ENCODE measurements at regions not wholly inside any gene's neighbourhood (a gene's known extent, or its start where the extent isn't known, plus 50 kb on each side); places are given as distances from the start of the nearest gene placed in this dataset.
A peak's percentile ranks its signal among the peaks of the same experiment; 100 is the strongest.

DNA sequence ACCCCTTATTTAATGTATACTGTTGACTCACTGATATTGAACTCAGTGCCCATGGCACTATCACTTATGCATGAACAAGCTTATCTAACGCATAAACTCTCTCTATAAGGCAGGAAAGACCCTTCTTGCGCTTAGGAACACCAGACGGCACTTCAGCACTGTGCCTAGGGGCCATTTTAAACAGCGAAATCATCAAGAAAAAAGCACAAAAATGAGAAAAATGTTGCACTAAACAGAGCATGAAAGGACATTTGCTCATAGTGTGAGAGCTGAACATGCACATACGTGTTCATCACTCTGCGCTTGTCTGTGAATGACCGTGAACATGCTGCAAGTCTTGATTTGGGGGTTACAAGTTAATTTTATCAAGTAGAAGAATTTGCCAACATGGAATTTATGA lies 109.6 kb downstream of the WDR11 start:
- DNase-seq = no peak

DNA sequence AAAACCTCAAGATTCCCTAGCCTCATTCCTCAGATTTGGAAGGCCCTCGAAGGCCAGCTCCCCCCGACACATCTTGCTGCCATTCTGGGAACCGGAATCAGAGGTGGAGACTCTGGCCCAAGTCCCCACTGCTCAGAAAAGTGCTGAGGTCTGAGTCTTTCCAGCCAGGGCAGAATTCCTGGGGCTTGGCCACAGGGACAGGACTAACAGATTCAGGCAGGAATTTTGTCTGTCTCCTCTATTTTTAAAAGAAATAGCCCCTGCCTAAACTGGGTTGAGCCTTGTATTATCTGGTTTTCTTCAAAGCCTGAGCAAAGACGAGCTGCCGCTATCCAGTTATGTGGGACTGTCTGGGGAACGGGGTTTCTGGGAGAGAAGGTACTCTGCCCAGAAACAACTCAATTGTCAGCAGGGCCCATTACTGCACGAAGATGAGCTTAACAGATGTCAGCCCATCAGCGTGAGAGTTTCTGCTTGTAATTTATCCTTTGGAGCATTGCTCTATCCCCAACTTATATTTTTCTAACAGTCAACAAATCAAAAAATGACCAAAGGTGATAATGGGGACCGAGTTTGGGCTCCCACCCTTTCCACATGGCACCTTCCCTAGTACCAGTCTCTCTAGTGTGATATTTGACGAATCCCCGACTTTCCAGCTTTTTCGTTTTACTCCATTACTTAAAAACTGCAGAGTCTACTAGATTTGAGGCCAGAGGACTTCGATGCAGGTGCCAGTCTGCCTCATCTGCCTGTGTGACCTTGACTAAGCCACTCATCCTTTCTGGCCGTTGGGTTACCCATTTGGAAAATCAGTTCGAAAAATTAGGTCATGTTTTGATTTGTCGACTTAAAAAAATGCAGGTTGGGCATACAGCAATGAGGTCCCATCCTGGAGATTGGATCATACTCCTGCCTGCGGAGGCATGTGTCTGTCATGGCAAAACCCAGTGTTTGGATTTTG lies 110.9 kb downstream of the WDR11 start:
- no peak for DNase-seq

DNA sequence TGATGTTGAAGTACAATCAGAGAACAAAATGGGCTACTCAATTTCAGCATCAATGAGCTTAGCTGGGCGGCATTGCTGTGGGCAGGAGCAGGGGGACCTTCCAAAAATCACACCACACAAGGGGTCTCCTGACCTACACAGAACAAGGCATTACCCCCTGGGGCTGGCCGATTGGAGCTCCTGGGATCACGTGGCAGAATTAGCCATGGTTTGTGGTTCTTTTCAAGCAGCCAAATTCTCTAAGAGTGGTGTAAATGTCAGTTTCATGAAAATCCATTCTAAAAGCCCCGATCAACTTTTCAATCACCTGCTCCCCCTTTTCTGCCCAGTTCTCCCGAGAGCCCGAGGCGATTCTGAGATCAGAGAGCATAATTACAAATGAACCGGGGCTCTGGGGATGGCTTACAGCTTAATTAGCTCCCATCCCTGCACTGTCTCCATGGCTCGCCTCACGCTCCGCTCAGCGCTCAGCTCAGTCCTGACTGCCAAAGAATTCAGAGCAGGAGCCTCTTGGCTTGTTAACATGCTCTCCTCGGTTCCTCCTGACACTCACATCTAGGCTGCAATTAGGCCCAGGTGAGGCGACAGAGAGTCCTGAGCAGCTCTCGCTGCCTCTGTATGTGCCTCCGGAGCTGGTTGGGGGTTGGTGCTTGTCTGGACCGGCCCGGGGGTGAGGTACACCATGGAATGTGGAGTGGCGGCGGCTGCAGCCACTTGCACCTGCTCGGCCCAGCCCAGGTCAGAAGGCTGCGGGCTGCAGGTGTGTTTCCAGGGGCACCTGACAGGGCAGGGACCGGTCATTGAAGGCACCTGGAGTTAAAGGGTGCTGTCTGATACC lies 111.8 kb downstream of the WDR11 start:
- no peak for DNase-seq

DNA sequence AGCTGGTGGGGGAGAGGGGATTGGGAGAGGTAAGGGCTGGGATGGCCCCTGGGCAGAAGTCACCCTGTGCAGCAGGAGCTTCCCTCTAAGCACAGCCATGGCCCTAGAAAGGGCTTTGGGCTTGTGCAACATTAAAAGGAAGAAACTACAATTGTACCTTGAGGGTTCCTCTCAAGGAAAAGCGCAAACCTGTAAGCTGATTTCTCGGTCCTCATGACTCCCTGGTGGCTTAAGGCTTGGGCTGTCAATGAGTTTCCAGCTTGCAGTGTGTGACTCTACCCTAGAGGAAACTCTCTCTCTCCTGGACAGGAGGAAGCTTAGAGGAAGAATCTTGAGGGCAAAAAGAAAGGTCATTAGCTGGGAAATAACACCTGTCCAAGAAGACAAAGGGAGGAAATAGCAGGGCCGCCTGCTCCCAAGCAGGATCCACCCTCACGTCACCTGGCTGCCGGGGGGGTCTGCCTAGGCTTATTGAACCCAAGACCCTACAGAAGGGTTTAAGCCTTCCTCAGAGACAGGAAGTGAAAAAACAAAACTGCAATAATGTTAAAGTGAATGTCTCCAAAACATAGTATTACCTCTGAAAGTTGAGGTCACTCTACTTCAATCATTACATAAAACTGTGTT lies 112.5 kb downstream of the WDR11 start:
- no peak for DNase-seq

DNA sequence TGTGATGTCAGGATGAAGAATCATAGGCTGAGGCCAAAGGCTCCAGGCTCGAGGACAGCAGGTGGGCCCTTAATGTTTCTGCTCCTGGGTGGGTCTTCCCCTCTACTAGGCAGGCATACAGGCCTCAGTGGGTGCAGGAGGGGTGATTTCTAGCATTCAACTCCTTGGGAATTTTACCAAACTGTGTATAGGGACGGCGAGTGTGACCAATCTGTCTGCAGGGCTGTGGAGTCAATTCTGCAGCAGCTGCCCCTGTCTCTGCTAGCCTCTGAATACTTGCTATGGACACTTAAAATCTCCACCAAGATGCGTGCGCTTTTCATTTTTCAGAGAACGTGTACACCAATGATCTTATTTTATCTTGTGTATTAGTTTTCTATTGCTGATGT lies 115.5 kb downstream of the WDR11 start:
- DNase-seq = no peak

DNA sequence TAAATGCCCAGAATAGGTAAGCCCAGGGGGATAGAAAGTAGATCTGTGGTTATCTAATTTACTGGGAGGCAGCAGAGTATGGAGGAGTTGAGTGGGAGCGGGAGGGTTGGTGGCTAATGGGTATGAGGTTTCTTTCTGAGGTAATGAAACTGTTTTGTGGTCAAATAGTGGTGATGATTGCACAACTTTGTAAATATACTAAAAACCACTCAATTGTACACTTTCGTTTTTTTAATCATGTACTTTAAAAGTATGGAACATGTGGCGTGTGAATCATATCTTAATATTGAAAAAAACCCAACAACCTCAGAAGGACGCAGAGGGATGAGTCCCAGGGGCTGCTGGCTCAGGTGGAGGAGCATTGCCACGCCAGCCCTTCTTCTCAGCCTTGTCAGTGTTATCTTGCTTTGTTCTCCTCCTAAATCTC lies 118.1 kb downstream of the WDR11 start:
- DNase-seq = peak; percentile 48

DNA sequence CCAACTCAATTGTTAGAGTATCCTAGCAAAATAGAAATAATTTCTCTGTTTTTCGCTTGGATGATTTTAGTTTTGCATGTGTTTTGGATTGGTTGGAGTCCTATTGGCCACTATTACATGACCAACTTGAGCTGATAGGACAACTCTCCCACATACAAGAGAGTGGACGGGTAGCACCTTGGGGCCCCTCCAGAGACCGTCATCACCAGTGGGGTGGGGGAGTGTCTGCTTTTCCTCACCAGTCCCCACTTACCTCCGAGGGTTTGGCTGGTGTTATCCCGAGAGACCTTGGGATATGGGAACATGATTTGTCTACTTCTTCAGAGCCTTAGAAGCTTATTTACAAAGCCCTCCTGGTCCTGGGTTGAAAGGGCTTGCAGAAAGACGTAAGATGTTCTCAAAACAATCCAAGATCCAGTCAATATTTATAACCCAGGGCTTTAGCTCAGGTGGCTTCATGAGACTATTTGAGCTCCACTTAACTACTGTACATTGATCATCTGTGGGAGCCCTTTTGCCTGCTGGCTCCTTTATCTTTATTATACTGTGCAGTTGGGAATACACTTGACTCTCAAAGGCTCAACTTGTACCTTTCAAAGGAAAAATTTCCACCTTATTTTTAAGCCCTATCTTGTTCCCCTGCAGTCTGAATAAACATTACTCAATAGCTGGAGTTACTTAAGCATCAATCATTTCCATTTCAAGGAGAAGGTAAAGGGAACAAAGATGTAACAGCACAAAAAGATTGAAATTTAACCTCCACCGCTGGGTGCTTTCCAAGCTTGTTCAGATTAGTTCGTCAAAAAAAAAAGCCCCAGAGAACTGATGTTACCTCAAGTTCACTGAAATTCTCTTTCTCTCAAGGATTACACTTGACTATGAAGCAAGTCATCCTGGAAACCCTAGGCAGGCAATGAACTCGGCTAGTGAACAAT lies 119.7 kb downstream of the WDR11 start:
- DNase-seq = no peak

DNA sequence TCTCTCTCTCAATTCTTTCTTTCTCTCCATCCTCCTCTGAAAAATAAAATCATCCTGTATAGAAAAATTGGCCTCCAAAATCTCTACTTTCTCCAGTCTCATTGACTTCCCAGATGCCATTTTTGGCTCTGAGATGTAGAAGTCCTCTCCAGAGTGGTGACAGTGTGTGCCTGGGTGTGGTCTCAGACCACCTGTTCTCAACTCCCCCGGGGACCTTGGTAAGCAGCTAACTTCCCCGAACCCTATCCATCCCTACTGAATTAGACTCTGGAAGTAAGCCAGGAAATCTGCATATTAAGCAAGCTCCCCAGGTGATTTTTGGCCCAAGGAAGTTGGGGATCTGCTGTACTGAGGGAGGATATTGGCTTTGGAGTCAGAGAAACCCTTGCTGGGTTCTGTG lies 120.5 kb downstream of the WDR11 start:
- DNase-seq = no peak

DNA sequence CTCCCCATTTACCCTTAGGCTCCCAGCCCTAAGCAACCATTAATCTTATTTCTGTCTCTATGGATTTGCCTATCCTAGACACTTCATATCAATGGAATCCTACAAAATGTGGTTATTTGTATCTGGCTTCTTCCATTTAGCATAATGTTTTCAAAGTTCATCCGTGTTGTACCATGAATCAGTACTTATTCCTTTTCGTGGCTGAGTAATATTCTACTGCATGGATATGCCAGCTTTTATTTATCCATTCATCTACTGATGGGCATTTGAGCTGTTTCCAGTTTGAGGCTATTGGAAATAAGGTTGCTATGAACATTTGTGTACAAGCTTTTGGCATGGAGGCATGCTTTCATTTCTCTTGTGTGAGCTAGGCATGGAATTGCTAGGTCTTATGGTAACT lies 121.1 kb downstream of the WDR11 start:
- no peak for DNase-seq

DNA sequence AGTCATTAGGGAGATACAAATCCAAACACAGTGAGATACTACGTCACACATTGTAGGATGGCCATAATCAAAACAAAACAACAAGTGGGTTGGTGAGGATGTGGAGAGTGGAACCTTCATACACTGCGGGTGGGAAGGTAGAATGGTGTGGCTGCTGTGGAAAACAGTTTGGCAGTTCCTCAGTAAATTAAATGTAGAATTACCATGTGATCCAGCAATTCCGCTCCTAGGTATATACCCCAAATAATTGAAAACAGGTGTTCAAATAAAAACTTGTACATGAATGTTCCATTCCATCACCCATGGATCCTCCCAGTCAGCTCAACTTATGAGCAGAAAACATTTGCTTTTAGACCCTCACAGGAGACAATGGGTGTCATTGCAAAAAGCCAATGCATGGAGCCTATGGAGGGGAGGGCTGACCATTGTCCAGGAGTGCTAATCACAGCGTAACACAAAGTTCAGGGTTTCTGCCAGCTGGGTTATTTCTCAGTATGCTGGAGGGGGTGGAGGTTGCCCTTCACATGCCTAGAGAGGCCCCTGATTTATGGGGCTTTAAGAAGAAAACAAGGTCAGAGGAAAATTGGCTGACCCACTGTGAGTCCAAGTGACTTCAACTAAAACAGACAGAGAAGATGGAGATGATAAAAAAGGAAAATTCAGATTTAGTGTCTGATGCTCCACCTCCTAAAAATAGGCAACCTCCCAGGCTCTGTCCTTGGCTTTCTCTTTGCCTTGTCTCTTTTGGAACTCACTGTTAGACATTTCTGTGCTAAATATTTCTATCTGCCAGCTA lies 124.1 kb downstream of the WDR11 start:
- no peak for DNase-seq

DNA sequence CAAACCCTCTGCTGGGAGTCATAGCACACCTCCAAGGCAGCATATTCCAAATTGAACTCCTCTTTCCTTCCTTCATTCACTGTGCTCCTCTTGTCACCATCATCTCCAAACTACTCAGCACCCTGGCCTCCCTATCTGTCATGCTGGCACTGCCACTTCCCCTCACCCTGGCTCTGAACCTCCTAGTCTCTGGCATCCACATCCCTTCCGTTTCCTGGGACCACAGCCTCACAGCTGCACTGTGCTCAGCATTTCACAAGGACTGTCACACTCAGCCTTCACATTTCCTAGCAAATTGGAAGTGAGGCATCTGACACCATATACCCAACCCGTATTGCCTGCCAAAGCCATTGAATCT lies 124.7 kb downstream of the WDR11 start:
- no peak for DNase-seq

DNA sequence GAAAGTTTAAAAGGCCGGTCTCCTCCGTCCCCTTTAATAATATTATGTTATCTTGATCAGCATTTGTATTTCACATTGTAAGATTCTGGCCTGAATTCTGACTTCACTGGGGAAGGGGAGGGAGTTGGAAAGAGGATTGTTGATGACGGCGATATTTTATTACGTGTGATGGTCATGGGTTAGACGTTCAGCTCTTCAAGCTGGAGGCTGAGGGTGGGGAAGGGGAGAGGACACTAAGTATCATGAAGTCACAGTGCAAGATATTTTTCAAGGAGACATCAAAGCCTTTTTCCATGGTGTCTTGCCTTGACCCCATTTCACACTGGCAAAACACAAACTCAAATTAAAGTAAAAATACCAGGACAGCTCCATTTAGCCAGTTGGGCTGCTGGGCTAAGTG lies 126.7 kb downstream of the WDR11 start:
- no peak for DNase-seq

DNA sequence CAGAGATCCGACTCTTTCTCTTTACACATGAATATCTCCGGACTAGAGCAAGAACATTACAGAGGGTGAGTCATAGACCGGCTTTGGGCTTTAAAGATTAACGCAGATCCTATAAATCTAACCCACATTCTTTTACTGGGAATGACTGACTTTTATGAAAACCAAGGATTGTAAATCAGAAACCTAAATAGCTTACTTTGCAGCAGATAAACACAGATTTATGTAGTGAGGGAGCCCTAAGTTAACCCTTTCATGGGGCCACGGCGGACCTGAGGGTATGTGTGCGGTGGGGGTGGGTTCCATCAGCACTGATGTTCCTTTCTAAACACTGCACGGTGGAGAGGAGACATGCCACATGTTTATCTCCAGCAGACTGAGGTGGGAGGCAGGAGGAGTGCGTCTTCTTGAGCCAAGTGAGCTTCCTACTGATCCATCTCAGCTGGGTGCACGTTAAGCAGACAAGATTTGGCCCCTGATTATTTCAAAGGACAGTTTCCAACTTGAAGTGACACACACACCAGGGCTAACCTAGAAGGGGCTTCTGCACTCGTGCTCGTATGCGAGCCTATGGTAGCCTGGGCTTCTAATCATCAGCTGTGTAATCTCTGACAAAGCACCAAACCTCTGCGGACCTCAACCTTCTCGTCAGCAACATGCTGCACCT lies 127.6 kb downstream of the WDR11 start:
- peak; percentile 83 for DNase-seq

DNA sequence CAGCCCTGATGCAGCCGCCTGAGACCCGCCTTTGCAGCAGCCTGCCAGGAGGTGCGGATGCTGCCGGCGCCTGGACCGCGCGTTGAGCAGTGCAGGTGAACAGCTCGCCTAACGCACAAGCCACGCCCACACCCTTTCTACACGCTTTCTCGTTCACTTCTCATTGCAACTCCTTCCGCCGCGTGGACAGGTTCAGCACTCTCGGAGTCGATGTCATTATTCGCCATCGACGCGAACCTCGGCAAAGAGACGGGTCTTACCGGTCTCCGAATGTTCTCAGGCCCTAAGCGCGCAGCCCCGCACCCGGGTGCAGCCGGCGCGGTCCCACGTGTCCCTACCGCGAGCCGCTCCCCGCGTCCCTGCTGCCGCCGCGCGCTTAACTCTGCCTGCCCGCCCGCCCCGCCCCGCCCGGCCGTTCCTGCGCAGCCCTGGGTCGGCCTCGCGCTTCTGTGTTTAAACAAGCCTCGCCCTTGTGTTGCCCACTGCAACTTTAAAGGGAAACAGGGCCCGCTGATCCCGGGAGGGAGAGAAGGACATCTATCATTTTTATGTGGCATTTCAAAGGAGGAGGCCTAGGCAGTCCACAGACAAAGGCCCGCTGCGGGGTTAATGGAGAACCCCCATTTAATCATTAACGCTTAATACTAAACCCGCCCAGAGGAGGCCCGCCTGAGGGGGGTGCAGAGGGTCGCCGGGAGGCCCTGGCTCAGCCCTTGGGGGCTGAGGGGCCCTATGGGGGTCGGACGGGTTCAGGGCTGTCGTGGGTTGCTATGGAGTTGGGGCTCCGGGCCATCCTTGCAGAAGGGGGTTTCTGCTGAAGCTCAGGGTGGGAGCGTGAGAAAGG lies 128.5 kb downstream of the WDR11 start:
- DNase-seq = no peak

DNA sequence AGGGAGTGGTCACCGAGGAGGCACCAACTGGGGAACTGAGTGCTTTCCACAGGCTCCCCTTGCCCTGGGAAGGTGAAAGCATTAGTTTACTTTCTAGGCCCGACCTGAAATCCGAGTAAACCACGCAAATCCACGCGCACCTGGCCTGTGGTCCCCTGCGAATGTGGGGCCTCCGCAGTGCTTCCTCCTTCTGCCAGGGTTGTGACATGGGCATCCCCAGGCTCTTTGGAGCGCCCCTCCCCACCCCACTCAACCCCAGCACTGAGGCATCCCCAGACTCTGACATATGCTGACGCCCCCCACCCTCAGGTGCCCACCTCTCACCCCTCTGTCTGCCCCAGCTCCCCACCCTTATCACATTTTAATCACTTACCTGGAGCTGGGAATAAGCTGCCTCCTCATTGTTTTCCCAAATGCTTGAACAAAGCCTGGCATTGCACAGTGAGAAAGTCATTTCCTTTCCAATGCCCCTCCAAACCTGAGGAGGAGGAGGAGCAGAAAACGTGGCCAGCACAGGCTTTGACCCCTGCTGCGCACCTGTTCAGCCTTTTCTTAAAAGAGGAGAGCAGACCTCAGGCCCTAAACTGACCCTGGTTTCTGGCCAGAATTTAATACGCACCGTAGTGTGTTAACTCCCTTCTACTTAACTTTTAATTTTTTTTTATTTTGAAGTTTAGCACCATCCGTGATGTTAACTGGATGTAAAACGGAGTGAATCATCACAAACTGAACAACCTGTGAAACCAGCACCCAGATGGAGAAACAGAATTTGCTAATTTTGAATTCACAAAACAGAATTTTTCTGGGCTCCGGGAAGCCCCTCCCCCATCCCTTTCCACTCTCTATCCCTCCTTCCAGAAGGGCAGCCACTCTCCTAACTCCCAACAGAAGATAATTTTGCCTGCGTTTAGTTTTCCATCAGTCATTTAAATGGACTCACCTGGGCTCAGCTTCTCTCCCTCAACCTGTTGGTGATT lies 129.4 kb downstream of the WDR11 start:
- DNase-seq = no peak

DNA sequence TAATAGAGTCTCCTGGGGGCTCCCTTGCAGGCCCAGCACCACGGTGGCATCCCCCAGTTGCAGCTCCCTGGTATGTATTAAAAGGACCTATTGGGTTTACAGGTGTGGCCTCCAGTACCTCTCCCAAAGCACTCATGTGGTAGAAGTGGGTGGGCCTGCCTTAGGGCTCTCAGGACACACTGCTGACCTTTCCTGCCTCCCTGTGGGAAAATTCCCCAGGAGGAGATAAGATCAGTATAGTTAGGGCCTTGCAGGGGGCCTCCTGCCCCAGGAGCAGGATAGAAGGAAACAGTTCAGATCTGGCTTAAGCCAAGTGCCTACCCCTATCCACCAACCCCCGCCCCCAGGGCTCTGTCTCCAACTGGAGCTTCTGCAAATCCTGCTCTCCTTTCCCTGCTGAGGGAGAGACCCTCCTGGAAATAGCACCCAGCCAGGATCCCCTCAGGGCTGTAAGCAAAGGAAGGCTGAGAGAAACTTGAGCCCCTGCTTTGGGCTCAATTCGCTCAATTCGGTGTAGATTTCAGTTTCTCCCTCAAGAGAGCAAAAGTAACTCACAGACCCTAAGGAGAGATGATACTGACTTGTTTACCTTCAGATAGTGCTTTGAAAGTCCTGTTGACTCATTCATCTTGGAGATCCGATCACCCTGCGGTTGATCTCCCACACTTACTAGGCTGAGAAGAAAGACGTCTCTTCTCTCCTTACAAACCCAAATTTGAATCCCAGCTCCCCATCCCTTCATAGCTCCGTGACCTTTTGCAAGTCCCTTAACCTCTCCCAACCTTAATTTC lies 130.6 kb downstream of the WDR11 start:
- DNase-seq = no peak

DNA sequence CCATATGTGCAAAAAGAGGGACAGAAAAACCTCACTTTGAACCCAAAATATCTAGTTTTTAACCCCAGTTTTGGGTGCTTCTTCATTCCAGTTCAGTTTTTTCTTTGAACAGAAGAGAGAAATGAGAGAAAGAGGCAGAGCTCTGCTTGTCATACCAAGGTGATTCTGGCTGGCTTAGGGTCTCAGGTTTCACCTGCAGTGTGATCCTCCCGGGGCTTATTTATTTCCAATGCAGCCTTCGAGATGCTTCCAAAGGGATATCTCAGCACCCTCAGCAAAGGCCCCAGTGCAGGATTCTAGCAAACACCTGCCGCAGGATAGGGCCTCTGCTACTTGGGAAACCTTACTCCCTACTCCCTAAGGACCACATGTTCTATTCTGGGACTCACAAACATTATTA lies 131.3 kb downstream of the WDR11 start:
- DNase-seq = no peak

DNA sequence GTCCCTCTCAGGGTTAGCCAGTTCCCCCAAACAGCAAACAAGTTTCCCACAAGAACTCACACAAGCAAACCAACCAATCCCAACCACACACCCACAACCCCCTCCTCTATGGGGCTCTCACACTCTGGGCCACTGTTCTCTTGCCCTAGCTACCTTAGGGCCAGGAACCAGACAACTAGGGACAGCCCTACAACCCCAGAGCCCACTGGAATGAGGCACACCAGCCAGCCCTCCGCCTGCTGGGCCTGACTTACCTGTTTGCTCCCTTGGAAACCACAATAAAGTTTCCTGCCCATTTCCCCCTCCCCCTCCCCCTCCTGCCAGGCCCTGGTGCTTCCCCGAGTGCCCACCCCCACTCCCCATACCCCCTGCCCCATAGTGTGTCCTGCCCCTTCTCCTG lies 132.6 kb downstream of the WDR11 start:
- no peak for DNase-seq
